ENCODE measurements at regions not wholly inside any gene's neighbourhood (a gene's known extent, or its start where the extent isn't known, plus 50 kb on each side); places are given as distances from the start of the nearest gene placed in this dataset.

- TF ChIP-seq, protein P1, sequence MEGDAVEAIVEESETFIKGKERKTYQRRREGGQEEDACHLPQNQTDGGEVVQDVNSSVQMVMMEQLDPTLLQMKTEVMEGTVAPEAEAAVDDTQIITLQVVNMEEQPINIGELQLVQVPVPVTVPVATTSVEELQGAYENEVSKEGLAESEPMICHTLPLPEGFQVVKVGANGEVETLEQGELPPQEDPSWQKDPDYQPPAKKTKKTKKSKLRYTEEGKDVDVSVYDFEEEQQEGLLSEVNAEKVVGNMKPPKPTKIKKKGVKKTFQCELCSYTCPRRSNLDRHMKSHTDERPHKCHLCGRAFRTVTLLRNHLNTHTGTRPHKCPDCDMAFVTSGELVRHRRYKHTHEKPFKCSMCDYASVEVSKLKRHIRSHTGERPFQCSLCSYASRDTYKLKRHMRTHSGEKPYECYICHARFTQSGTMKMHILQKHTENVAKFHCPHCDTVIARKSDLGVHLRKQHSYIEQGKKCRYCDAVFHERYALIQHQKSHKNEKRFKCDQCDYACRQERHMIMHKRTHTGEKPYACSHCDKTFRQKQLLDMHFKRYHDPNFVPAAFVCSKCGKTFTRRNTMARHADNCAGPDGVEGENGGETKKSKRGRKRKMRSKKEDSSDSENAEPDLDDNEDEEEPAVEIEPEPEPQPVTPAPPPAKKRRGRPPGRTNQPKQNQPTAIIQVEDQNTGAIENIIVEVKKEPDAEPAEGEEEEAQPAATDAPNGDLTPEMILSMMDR (IDR thresholded peaks at IDR 0.05; ENCODE audit: low read depth, low read length) = no peak
- no peak for TF ChIP-seq EZH2phosphoT487 (IDR thresholded peaks at IDR 0.05; ENCODE audit: low read depth)
Measured at GRCh38 chr1:168437821-168438220, 106.0 kb downstream of the XCL2 start.
